NCI-H2196 (cell line): ENCODE measurements at regions not wholly inside any gene's neighbourhood (a gene's known extent, or its start where the extent isn't known, plus 50 kb on each side); places are given as distances from the start of the nearest gene placed in this dataset.
A peak's percentile ranks its signal among the peaks of the same experiment; 100 is the strongest.

Experiments
- DNase-seq: peaks from one replicate; lab custom pipeline; 2025; ENCODE audit not compliant: unreplicated experiment; lab: John Stamatoyannopoulos, UW

- DNase-seq = no peak
Observed at GRCh38 chr10:4733150-4733842, 92.7 kb upstream of the AKR1E2 start.

GRCh38 chr10:4730998-4731397 is 95.0 kb upstream of the AKR1E2 start:
- no peak for DNase-seq

- no peak for DNase-seq
Observed at GRCh38 chr10:4725917-4726606, 99.9 kb upstream of the AKR1E2 start.

GRCh38 chr10:4723860-4724259 is 102.1 kb upstream of the AKR1E2 start:
- DNase-seq = no peak

- no peak for DNase-seq
Observed at GRCh38 chr10:4721999-4722753, 103.8 kb upstream of the AKR1E2 start.

GRCh38 chr10:4720463-4720862 is 105.5 kb upstream of the AKR1E2 start:
- DNase-seq = no peak

- no peak for DNase-seq
Observed at GRCh38 chr10:4719671-4720070, 106.3 kb upstream of the AKR1E2 start.

GRCh38 chr10:4719036-4719435 is 107.0 kb upstream of the AKR1E2 start:
- no peak for DNase-seq

- no peak for DNase-seq
Observed at GRCh38 chr10:4718544-4718943, 107.5 kb upstream of the AKR1E2 start.

- no peak for DNase-seq
Observed at GRCh38 chr10:4717670-4718069, 108.3 kb upstream of the AKR1E2 start.

- DNase-seq = no peak
Observed at GRCh38 chr10:4710858-4711257, 115.1 kb upstream of the AKR1E2 start.

GRCh38 chr10:4708123-4708759 is 117.8 kb upstream of the AKR1E2 start:
- DNase-seq = no peak

GRCh38 chr10:4707221-4707620 is 118.8 kb upstream of the AKR1E2 start:
- DNase-seq = no peak

- DNase-seq = peak; percentile 49
Observed at GRCh38 chr10:4704034-4704545, 121.9 kb upstream of the AKR1E2 start.

- no peak for DNase-seq
Observed at GRCh38 chr10:4701016-4701415, 125.0 kb upstream of the AKR1E2 start.

GRCh38 chr10:4699950-4700730 is 125.9 kb upstream of the AKR1E2 start:
- no peak for DNase-seq

- no peak for DNase-seq
Observed at GRCh38 chr10:4698075-4698474, 127.9 kb upstream of the AKR1E2 start.

- DNase-seq = no peak
Observed at GRCh38 chr10:4696186-4696585, 129.8 kb upstream of the AKR1E2 start.

GRCh38 chr10:4693967-4694366 is 132.0 kb upstream of the AKR1E2 start:
- no peak for DNase-seq

GRCh38 chr10:4692206-4692605 is 133.8 kb upstream of the AKR1E2 start:
- no peak for DNase-seq

GRCh38 chr10:4691776-4692175 is 134.2 kb upstream of the AKR1E2 start:
- no peak for DNase-seq
